Ascending aorta (tissue), 2 donors: ENCODE measurements at regions not wholly inside any gene's neighbourhood (a gene's known extent, or its start where the extent isn't known, plus 50 kb on each side); places are given as distances from the start of the nearest gene placed in this dataset.

ENCODE experiments used
- DNase-seq, 2 donors: peaks; one replicate each; pipeline ENCODE4 v3.0.0-alpha.2; 2019; ENCODE audit warnings: low spot score in 2 of 2
- H3K27ac ChIP-seq, 2 donors: fragments of 200-600 bp; sonication (generic); one replicate each; pipeline ENCODE4 v1.5.1; 2016 to 2017; ENCODE audit warnings: mild to moderate bottlenecking in 1 of 2
- H3K27me3 ChIP-seq: fragments of 200-600 bp; sonication (generic); one replicate; pipeline ENCODE4 v1.5.1; 2017
- H3K36me3 ChIP-seq, 2 donors: fragments of 200-600 bp; sonication (generic); one replicate each; pipeline ENCODE4 v1.5.1; 2016
- H3K4me1 ChIP-seq, 2 donors: fragments of 200-600 bp; sonication (generic); one replicate each; pipeline ENCODE4 v1.5.1; 2016 to 2017; ENCODE audit warnings: mild to moderate bottlenecking in 1 of 2
- H3K4me3 ChIP-seq, 2 donors: fragments of 200-600 bp; sonication (generic); one replicate each; pipeline ENCODE4 v1.5.1; 2016 to 2017; ENCODE audit warnings: mild to moderate bottlenecking in 1 of 2
- H3K9me3 ChIP-seq, 2 donors: fragments of 200-600 bp; sonication (generic); one replicate each; pipeline ENCODE4 v1.5.1; 2016
- CTCF ChIP-seq, 3 experiments: fragments of 200-600 bp in 2 of 3; fragments of 450-650 bp in 1 of 3; sonication (generic) in 2 of 3; IDR thresholded peaks; one replicate each; pipeline ENCODE4 v1.5.1; 2016 to 2019; ENCODE audit warnings: antibody characterized with exemption in 3 of 3, mild to moderate bottlenecking in 1 of 3, moderate library complexity in 1 of 3
- intact Hi-C: fragments of 100-400 bp; cut with DNase I; formaldehyde crosslinking; loops from one replicate; pipeline ENCODE4 v1.15.1; 2023

- no peaks in the 10 kb centered on the region for H3K27me3 ChIP-seq
- no peaks in the 10 kb centered on the region for H3K4me1 ChIP-seq
- H3K27ac ChIP-seq, result no peak overlapping the region
- TF ChIP-seq CTCF (IDR thresholded peaks at IDR 0.05), result no peak
- H3K4me3 ChIP-seq, result no peak overlapping the region
- H3K36me3 ChIP-seq, result no peaks in the 10 kb centered on the region
- H3K9me3 ChIP-seq, result no peaks in the 10 kb centered on the region
- intact Hi-C loops, result no loop called here
- no peak for DNase-seq
Measured at GRCh38 chr14:40188006-40188405, 755.8 kb upstream of the FBXO33 start.

GRCh38 chr14:40164083-40164482 lies 731.9 kb upstream of the FBXO33 start:
- no peak overlapping the region for H3K27ac ChIP-seq
- H3K9me3 ChIP-seq, result no peaks in the 10 kb centered on the region
- TF ChIP-seq CTCF (IDR thresholded peaks at IDR 0.05), result no peak
- DNase-seq, result no peak
- no peaks in the 10 kb centered on the region for H3K4me1 ChIP-seq
- H3K4me3 ChIP-seq, result no peak overlapping the region
- H3K27me3 ChIP-seq, result no peaks in the 10 kb centered on the region
- H3K36me3 ChIP-seq, result no peaks in the 10 kb centered on the region
- intact Hi-C loops, result no loop called here

GRCh38 chr14:40139657-40140056 lies 707.4 kb upstream of the FBXO33 start:
- TF ChIP-seq CTCF (IDR thresholded peaks at IDR 0.05), result no peak
- no peak overlapping the region for H3K4me3 ChIP-seq
- intact Hi-C loops, result no loop called here
- no peak overlapping the region for H3K27ac ChIP-seq
- DNase-seq, result no peak
- no peaks in the 10 kb centered on the region for H3K4me1 ChIP-seq
- no peaks in the 10 kb centered on the region for H3K36me3 ChIP-seq
- H3K27me3 ChIP-seq, result no peaks in the 10 kb centered on the region
- no peaks in the 10 kb centered on the region for H3K9me3 ChIP-seq

- Histone ChIP-seq H3K27ac (no peak overlapping the region), H3K27me3 (no peaks in the 10 kb centered on the region), H3K4me3 (no peak overlapping the region), H3K36me3 (no peaks in the 10 kb centered on the region), H3K9me3 (no peaks in the 10 kb centered on the region), H3K4me1 (no peaks in the 10 kb centered on the region)
- TF ChIP-seq CTCF (IDR thresholded peaks at IDR 0.05), result no peak
- no peak for DNase-seq
- intact Hi-C loops, result no loop called here
Measured at GRCh38 chr14:40133463-40133862, 701.2 kb upstream of the FBXO33 start.

- Histone ChIP-seq H3K4me1 (no peaks in the 10 kb centered on the region), H3K36me3 (no peaks in the 10 kb centered on the region), H3K4me3 (no peak overlapping the region), H3K27ac (no peak overlapping the region), H3K27me3 (no peaks in the 10 kb centered on the region), H3K9me3 (no peaks in the 10 kb centered on the region)
- DNase-seq, result no peak
- intact Hi-C loops, result no loop called here
- no peak for TF ChIP-seq CTCF (IDR thresholded peaks at IDR 0.05)
Measured at GRCh38 chr14:40129159-40129558, 696.9 kb upstream of the FBXO33 start.

- Histone ChIP-seq H3K9me3 (no peaks in the 10 kb centered on the region), H3K27ac (no peak overlapping the region), H3K4me3 (no peak overlapping the region), H3K36me3 (no peaks in the 10 kb centered on the region), H3K27me3 (no peaks in the 10 kb centered on the region), H3K4me1 (no peaks in the 10 kb centered on the region)
- no peak for DNase-seq
- intact Hi-C loops, result no loop called here
- no peak for TF ChIP-seq CTCF (IDR thresholded peaks at IDR 0.05)
Measured at GRCh38 chr14:40123816-40124215, 691.6 kb upstream of the FBXO33 start.
